CD4-positive, alpha-beta T cell treated with Interleukin-1 beta for 1 hour (primary cell): ENCODE measurements at regions not wholly inside any gene's neighbourhood (a gene's known extent, or its start where the extent isn't known, plus 50 kb on each side); places are given as distances from the start of the nearest gene placed in this dataset.

Experiments used
- DNase-seq, 2 donors: peaks; one replicate each; pipeline ENCODE4 v3.0.0-alpha.2; 2020 to 2022

DNA sequence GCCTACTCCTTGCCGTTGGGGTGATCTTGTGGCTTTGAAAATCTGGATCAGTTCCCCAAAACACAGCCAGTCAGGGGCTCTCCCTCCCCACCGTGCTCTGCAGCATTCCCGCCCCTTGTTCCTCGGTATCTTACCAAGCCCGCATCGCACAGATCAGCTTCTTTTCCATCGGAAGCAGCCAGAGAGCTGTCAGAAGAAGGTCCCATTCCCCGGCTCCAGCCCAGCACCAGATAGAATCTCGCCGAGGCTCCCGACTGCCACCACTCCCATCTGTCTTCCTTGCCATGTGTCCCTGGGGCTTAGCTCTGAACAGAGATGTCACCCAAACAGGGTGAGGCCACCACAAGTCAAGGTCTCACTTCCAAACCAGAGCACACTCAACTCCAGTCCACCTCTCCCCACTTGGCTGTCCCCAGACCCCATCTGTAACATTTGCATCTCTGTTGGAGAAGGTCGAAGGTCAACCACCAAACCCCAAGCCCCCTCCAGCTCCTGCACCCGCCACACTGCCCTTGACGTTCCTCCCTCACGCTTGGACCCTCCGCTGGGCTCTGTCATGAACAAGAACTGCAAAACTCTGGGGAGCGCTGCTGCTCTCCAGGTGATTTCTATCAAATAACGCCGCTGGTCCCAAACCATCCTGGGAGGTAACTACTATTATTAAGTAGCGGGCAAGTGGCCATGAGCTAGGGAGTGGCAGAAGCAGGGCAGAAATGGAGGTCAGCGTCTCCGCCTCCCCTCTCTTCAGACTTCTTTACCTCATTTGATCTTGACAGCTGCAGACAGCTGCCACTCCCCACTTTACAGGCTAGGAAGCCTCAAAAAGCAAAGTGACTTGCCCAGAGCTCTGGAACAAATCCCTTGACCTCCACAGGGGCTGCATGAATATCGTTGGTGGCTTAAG, 70.0 kb upstream of the TAF1B start:
- no peak for DNase-seq

DNA sequence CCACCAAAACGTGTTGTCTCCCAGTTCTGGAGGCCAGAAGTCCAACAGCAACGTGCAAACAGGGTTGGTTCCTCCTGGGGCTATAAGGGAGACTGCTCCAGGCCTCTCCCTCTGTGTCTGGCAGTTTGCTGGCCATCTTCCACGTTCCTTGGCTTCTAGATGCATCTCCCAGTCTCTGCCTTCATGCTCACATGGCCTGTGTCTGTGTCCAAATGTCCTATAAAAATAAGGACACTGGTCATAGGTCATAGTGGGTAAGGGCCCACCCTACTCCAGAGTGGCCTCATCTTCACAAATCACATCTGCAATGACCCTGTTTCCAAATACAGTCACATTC, 69.4 kb upstream of the TAF1B start:
- DNase-seq, result no peak

DNA sequence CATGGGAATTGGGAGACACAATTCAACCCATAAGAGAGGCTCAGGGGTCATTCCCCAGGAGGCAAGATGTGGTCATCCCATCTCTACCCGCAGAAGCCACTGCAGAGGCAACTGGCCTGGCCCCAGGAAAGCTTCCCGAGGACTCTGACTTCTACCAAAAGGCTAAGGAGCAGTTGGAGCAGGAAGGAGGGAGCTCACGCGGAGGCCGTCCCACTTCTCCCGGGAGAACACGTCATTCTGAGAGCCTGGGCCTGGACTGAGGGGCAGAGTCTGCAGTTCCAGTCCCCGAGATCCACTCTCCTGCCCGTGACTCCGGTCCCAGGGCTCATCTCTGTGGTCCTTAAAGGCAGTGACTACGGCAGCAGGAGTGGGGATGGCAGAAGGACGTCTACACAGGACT, 69.0 kb upstream of the TAF1B start:
- no peak for DNase-seq

DNA sequence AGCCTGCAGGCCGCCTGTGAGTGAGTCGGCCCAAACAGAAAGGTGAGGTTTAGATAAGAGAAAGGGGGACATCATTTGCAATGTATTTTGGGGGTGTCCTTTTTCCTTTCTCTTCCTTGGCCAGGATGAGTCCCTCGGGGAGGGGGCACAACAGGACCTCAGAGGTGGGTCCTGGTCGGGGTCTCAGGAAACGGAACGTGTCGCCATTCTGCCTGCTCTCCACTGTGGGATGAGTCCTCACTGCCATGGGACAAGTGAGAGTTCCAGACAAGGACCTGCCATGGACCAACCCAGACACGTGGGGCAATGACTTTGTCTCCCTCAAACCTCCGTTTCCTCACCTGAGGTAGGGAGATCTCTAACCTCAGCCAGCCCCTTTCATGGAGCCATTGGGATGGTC, 67.9 kb upstream of the TAF1B start:
- no peak for DNase-seq

DNA sequence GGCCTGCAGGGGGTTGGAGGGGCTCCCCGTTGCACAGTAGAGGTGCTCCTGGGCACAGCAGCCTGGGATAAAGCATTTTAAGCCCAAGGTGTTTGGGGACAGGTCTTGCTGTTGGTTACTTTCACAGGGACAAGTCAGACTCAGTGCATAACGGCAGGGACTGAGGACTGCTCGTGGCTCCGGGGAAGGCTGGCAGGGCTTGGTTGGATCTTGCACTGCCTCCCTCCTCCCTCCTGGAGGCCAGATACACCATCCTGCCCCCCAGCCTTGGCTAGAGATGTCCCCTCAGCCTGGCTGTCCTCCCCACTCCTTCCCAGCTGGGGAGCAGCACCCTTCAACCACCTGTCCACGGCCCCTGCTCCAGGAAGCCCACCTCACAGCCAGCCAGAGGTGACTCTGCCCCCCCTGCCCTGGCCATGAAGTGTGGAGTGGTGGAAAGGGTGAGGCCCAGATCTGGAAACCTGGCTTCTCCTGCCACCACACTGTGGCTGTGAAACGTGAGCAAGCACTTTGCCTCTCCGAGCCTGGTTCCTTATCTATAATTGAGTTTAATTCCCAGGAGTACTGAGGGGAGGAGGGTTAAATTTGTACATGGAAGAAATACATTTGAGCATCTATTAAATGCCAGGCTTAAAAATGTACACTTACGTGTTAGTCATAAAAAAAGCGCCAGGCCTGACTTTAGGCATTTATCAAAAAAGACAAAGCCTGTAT, 67.1 kb upstream of the TAF1B start:
- DNase-seq, result no peak

DNA sequence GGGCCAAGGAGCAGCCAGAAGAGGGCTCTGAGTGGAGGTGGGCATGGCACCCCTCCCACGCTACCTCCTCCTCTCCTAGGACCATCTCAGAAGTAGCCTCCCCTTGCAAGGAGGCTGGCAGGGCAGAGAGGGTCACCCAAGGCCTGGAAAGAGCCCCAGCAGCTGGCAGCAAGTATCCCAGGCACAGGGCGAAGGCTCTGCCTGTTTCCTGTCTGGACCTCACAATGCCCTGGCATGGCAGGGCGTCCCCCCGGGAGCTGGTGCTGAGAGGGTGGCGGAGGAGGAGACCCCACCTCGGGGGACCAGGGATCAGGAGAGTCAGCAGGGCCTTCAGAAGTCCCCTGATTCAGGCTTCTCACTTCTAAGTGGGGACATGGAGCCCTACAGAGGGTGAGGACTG, 66.2 kb upstream of the TAF1B start:
- DNase-seq, result no peak

DNA sequence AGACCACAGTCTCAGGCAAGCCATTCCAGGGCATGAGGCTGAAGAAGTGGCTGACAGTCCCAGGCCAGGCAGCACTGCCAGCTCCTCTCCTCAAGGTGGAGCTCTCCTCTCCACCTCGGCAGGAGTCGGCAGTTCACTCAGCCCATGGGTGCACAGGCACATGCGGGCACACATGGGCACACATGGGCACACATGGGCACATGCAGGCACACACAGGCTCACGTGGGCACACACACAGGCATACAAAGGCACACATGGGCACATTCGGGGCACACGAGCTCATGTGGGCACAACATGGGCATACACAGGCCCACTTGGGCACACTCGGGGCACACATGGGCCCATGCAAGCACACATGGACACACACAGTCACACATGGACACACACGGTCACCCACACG, 65.3 kb upstream of the TAF1B start:
- DNase-seq, result no peak

DNA sequence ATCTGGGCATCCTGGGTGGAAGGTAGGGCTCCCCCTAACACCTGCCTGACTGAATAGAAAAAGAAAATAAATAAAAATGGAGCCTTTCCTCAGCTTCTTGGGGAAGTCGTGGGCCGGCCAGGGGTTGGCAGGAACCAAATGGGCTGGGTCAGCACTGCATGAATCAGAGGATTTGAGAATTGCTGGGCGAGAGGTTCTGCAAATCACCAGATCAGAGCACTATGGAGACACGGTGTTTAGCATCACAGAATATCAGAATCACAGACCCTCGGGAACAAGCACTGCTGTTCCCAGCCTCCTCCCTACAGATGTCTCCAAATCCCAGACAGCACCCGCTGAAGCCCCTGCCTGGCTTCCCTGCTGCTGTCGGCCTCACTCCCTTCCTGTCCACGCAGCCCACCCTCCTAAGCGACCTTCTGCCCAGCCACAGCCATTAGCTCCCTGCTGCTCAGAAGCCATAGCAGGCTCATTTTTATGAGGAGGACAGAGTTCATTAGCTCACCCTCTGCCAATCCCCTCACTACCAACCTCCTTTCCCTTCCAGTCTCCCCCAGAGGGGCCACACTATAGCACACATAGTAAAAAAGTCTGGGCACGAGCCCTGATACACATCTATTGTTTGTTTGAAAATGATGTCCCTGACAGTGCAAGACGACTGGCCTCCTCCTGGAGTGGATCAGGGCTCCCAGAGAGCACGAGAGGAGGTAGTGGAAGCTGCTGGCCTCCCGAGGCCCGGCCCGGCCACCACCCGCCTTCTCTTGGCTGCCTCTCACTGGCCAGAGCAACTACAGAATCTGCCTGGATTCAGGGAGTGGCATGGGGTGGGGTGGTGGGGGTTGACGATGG, 64.6 kb upstream of the TAF1B start:
- no peak for DNase-seq

DNA sequence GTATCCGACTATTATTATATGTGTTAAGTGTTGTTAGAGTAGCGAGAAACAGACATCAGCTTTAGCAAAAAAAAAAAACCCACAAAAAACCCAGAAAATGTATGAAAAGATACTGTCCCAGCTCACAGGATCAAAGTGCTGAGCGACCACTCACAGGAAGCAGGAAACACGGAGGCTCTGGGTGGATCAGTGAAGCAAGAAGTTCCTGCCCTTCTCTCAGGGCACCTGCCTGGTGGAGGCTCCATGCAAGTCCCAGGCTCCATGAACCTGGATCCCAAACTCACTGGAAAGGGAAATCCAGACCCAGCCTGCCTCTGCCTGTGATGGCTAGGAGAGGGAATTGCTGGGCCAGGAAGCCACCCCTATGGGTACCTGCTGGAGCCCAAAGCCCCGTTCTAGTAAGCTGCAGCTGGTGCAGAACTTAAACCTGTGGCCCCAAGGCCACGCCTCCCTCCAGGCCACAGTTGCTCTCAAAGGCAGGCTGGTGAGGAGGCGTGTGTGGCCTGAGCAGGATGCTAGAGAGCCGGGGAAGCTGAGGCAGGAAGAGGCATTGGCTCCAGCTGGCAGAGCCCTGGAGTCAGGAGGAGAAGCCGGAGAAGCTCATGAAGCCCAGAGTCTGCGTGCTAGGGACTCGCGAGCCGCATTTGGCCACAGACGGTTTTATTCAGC, 63.5 kb upstream of the TAF1B start:
- DNase-seq, result peak; percentile 30 to 52

DNA sequence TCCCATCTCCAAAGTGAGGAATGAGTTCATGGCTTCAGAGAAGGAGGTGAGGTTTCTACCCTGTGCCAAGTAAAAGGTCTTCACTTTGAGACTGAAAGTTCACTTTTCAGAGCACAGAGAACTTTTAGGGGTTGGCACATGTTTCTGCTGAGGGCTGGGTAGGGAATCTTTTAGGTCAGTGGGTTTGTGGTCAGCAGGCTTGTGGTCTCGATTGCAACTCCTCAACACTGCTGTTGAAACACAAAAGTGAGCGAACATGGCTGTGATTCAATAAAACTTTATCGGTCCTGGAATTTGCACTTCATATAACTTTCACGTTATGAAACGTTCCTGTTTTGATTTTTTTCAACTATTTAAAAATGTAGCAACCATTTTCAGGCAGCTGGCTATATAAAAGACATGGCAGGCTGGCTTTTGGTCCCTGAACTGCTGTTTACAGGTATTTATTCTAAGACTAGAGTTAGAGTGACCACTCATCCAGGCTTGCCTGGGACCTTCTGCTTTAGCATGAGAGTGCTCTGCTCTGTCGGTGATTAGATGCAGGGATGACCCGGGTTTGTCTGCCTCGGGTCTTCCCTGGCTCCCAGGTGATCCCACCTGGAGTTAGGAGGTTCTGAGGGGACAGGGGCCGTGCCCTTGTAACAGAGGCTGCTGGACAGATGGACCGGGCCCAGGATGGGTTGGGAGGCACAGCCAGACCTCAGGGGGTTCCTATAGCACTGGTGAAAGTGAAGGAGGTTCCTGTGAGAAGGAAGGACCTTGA, 62.7 kb upstream of the TAF1B start:
- DNase-seq, result peak; percentile 33 to 58

DNA sequence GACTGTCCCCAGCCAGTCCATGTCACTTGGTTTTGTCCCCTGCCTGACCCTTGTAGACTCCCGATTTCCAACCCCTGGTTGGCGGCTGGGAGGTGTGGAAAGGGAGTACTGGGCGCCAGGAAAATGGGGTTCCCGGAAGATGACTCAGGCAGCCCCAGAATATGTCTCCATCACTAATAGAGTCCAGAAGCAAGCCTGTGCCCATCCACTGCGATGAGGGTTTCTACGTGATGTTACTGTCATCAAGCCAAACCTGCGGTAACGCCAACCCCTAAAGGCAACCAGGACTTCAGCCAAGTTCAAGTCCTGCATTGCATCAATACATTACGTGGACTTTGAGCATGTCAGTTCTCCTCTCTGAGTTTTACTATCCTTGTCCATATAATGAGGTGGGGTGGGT, 62.0 kb upstream of the TAF1B start:
- DNase-seq, result no peak

DNA sequence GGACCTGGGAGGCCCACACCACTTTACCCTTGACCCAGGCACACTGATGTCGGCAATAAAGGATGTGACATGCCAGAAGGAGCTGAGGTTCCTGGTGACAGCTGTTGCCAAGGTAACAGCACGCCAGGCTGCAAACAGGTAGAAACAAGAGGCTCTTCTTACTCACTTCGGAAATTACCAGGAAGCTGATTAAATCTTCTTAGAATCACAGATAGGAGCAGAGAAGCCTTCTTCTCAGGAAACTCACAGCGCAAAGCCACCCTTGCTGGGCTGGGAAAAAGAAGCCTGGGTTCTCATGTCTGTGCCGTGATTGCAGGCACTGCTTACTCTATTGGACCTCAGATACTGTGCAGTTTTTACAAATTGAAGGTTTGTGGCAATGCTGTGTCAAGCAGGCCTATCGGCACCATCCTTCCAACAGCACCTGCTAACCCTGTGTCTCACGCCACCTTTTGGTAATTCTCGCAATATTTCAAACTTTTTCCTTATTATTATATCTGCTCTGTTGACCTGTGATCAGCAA, 61.0 kb upstream of the TAF1B start:
- DNase-seq, result peak; percentile 84 to 87

DNA sequence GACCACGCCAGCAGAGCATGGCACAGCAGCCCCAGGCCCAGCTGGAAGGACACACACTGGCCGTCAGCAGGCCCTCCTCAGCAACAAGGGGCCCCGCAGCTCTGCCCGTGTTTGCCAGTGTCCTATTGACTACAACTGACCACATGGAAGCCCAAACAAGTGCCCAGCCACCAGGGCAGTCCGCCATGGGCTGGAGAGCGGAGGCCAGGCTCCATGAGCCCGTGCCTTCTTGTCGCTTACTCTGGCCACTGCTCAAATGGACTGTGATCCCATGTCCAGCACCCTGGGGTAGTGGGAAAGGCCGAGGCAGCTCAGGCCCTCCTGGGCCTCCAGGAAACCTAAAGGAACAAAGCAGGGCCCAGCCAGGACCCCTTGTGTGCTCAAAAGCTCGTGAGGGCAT, 53.9 kb upstream of the TAF1B start:
- no peak for DNase-seq

DNA sequence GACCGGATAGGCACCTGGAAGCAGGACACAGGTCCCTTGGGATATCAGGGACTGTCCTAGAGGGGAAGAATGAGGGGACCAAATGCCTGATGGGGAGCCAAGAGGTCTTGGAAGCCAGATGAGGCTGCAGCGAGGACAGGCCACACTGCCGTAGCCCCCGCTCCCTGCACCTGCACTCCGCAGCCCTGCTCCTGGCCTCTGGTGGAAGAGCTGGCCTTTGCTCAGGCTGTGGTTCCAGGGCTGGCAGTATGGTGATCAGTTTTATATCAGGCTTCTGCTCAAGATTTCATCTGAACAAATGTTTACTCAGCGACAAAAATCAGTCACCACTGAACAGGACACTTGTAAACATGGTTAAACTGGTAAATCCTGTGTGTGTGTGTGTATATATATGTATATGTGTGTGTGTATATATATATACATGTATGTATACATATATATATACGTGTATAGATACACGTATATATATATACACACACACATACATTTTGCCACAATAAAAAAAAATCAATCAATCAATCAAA, 52.5 kb upstream of the TAF1B start:
- DNase-seq, result no peak

DNA sequence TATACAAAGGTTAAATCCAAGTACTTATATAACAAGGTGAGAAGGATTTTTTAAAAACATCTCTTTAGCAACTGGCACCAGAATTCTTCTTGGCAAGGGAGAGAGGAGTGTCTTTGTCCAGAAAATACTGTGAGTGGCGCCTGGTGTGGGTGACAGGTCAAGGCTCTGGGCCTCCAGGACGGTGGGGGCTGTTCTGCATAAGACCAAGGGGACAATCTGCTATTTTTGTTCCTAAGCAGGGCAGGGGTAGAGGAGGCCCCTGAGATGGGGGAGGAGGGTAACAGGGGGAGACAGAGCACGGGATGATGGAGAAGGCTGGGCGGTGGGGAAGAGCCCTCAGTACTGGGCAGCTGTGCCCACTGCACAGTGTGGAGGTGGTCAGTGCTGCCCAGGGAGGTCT, 51.6 kb upstream of the TAF1B start:
- no peak for DNase-seq

DNA sequence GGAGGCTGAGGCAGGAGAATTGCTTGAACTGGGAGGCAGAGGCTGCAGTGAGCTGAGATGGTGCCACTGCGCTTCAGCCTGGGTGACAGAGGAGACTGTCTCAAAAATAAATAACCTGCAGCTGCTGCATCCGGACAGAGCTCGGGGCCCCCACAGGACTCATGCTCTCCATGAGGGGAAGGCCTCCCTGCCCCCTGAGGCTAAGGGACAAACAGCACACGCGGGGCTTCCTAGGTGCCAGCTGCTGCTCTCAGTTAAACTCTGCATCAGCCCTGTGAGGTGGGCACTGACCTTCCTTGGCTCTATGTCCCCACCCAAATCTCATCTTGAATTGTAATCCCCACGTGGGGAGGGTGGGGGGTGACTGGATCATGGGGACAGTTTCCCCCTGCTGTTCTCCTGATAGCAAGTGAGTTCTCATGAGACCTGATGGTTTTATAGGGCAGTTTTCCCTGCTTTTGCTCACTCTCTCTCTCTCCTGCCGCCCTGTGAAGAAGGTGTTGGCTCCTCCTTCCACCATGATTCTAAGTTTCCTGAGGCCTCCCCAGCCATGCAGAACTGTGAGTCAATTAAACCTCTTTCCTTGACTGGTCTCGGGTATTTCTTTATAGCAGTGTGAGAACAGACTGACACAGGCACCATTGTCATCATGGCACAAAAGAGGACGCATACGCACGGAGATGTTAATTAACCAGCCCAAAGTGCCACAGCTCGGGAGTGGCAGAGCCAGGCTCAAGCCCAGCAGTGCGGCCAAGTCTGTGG, 49.9 kb upstream of the TAF1B start:
- no peak for DNase-seq
